ENCODE measurements at regions not wholly inside any gene's neighbourhood (a gene's known extent, or its start where the extent isn't known, plus 50 kb on each side); places are given as distances from the start of the nearest gene placed in this dataset.
"Not testable (repeated sequence)": the region's sequence is repeated elsewhere in the genome, so short reads cannot be mapped to it uniquely, and the experiment has no call there.

DNA sequence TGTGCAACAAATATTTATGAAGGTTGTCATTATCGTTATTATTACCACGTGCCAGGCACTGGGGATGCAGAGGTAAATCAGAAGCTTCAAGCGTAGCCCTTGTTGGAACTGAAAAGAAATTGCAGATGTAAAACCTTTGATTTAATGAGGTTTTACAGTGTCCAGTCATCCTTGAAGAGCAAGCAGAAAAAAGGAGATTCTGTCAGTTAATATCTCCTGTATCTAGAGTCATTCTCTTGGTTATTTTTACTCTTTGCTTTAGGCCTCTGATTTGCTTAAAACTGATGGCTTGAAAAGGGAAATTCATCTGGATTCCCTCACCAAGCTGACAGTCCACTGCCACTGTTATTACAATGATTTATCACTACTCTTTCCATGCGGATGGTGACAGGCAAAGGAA, 179.3 kb downstream of the GALC start:
- no peak for DNase-seq

DNA sequence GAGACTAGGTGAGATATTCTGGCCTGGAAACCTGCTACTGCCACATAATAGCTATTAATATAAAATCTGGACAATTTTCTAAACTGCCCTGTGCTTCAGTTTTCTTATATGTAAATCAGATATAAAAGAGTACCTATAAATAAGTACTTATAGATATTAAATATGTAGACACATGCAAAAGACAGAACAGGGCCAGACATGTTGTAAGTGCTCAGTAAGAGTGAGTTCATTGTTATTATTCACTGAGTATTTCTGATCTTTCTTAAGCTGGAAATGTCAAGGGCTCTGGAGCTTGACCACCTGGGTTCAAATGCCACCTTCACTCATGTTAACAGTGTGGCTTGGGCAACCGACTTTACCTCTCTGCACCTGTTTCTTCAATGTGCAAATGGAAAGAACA, 179.8 kb downstream of the GALC start:
- no peak for DNase-seq

DNA sequence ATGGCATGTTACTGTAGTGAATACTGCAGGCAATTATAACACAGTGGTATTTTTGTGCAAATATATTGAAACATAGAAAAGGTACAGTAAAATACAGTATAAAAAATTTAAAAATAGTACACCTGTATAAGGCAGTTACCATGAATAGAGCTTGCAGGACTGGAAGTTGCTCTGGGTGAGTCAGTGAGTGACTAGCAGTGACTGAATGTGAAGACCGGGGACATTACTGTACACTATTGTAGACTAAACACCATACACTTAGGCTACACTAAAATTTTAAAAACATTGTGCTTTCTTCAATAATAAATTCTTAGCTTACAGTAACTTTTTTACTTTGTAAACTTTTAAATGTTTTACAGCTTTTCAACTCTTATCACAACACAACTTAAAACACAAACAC, 181.7 kb downstream of the GALC start:
- no peak for DNase-seq

DNA sequence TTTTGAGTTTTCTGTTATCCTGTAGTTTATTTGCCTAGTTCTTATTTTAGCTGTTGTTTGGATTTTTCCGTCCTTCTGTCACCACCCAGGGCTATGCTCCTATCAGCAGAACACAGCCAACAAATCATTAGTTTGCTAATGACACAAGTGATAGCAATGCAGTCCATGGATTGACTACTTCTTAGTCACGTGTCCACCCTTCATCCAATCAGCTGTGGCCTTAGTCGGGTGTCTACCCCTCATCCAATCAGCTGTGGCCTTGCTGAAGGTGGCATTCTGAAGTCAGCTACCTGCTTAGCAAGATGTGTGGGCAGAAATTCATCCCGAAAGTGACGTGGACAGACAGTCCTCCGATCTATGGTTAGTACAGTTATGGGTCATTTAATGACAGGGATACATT, 182.3 kb downstream of the GALC start:
- no peak for DNase-seq

DNA sequence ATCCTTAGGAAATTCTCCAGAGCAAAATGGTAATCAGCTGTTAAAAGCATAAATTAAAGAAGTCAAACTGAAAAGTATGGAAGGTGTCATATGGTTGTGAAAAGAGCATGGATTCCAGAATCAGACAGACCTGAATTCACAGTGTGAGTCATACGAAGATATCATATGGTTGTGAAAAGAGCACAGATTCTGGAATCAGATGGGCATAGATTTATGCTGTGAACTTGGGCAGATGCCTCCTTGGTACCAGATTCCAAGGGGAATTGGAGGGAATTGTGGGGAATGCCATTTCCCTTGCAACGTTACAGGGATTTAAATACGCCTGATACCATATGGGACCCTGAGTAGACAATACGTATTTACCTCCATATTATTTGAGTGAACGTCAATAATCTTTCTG, 183.7 kb downstream of the GALC start:
- no peak for DNase-seq

DNA sequence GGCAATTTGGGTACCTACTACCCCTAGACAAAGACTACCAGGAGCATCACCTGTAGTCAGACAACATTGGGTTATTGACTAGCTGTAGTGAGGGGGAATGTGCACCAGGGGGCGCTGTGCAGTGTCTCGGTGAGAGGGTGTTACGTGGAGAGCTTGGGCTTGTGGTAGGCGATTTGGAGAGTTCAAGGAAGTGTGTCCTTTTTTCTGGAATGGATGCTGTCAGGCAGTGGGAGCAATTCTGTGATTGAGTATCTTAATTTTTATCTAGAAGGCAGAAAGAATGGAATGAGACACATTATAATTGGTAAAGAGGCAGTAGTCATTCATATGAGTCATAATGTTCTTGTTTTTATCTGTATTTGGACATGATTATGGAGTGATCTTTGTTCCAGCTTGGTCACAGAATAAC, 187.7 kb downstream of the GALC start:
- peak in 1 of 2 donors; percentile 63 for DNase-seq

DNA sequence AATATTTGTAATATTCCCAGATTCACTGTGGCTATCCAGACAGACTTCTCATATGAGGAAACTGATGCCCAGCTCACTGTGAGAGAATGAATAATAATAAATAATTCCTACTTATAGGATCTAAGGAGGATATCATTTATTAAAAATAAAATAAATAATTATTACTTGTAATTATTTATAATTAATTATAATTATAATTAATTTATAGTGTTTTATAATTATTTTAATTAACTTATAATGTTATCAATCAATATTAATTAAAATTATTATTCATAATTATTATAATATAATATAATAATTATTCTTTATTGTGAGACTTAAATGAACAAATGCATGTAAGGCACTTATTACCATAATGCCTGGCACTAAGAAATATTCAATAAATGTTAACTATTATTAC, 192.8 kb downstream of the GALC start:
- no peak for DNase-seq

DNA sequence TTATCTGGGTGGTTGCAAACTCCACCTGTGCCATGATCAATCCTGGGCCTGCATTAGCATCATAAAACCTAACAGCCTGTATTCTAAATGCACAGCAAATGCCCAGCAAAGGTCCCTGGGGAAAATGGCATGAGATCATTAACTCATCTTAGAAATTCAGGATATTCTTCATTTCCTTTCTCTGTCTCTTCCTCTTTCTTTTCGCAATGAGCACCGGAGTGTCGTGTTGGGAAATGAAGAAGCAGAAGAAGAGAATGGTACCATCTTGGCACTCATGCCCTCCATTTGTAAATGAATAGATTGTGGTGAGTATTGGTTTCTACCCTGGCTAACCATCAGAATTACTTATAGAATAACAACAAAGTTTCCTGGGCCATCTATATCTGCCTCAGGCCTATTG, 193.6 kb downstream of the GALC start:
- DNase-seq, result peak in 1 of 2 donors; percentile 1

DNA sequence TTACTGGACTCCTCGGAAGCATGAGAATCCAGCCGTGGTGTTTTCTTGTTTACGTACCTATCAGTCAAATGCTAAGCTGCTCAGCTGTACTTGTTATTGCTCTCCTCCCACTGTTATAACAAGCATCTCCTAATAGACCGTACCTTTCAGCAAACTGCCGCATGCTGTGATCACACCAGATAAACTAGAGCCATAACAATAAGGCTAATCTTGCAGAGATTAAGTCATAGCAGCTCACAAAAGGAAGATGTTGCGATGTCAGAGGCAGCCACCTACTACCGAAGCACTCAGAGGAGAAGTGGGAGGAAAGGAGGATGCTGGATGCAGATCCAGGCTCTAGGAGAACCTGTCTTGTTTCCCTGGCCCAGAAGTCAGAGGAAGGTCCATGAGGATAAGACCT, 196.0 kb downstream of the GALC start:
- no peak for DNase-seq

DNA sequence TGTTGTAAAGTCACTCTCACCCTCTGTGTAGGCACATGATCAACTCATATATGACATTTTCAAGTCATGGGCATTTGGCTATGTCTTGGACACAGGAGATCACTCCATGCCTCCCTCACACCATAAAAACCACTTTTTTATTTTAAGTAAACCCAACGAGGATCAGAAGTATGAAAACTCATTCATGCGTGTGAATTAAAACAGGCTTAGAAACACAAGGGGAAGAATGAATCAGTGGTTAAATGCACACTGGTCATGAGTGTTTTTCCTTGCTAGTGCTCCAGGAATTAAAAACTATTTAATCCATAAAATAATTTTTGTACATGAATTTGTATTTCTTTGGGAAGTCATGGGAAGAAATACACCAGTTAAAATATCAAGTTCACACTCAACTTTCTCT, 198.4 kb downstream of the GALC start:
- DNase-seq, result no peak

DNA sequence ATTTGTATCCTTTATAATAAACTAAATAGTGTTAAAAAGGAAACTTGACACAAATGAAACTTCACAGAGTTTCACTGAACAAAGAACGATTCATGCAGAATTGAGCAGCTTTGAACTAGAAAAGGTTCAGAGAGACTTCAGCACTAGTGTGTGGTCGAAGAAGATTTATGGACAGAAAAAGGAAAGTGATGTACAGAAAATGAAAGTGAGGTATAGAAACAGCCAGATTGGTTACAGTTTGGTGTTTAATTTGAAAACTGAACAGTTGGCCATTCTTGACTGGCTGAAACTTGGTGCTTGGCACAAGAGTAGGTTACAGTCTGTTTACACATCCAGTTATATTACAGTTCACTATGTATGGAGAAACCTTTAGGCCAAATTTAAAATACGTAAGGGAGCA, 207.1 kb downstream of the GALC start:
- no peak for DNase-seq

DNA sequence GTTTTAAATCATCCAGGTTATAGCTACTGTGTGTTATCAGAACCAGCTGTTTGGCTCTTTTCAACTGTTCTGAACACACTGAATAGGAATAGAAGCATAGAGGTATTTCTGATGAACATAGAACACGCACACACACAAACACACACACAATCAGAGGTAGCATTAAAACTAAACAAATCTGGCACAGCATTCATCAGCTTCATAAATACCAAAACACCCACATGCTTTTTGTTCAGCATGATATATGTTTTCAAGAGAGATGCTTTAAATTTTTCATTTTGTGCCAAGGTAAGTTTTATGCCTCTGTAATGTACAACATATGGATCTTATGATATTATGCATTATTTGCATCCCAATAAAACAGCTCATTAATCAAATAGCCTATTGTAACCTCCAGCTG, 208.6 kb downstream of the GALC start:
- no peak for DNase-seq

DNA sequence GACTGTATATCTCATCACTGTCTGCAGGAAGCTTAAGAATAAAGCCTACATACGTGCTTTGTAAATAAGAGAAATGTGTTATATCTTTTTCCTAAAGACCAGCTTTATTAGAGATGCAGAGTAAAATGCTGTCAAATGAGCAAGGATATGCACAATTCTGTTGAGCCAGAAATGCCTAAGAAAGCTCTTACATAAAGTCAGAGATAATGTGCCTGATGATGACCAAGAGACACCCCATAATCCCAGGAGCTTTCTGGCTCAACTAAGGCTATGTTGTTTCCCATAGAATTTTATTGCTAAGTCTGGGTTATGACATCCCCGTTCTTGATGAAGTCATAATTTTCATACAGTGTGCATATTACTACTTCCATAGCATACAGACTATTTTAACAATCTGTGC, 209.9 kb downstream of the GALC start:
- no peak for DNase-seq

DNA sequence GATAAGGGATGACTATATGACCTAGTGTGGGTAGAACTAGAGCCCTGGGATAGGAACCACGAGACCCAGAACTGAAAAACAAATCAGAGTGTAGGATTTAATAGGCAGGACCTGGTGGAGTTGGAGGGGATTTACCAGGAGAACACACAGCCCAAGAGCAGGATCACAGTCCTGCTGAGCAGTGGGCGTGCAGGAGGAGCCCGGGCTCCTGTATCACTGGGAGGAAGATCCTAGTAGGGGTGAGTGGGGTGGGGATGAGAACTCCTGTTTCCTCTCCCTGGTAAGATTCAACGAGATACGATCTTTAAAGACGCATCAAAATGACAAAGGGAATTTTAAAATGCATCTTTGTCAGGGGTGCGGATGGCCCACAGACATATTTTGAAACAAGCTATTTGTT, 220.1 kb downstream of the GALC start:
- DNase-seq, result no peak

DNA sequence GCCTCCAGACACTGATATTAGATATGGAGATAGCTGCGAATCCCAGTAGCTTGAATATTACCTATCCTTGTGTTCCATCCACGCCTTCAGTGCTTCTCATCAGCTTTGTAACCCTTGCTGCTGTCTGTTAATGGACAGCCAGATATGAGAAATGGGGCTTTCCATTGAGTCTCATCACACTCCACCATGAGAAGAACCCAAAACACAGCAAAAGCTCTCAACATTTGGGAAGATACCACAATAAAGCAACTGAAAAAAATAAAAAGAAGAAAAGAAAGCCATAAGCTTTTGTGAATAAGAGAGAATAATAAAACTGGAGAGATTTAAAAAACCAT, 225.4 kb downstream of the GALC start:
- DNase-seq, result no peak

DNA sequence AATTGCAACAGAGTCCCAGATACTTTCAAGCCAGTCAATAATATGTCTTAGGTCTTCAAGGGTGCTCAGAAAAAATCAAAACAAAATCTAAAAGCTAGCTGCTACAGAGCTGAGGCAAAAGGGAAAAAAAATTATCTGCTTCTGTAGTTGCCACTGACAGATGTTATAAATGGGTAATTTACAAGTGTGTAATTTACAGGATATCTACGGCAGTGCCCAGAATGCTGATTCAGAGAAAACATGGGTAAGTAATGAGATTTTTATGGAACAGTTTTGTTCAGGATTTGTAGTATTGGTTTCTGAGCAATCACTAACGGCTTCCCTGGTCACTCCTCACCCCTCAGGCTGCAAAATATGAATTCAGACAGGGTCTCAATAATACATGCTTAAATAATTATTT, 234.1 kb downstream of the GALC start:
- DNase-seq, result no peak

DNA sequence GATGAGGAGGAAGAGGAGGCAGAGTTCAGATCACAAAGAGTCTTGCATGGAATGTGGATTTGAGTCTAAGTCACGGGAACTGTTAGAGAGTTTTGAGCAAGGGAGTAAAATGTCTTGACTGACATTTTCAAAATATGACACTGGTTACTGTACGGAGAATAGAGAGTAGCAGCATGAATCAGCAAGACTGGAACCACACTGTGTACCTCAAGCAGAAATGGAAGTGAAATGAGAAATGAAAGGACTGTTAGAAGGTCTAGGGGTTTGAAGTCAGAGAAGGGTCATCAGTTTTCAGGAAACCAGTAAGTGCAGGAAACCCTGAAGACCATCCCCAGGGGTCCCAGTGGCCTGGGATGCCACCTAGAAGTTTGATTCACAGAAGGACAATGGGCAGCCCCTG, 236.3 kb downstream of the GALC start:
- no peak for DNase-seq

DNA sequence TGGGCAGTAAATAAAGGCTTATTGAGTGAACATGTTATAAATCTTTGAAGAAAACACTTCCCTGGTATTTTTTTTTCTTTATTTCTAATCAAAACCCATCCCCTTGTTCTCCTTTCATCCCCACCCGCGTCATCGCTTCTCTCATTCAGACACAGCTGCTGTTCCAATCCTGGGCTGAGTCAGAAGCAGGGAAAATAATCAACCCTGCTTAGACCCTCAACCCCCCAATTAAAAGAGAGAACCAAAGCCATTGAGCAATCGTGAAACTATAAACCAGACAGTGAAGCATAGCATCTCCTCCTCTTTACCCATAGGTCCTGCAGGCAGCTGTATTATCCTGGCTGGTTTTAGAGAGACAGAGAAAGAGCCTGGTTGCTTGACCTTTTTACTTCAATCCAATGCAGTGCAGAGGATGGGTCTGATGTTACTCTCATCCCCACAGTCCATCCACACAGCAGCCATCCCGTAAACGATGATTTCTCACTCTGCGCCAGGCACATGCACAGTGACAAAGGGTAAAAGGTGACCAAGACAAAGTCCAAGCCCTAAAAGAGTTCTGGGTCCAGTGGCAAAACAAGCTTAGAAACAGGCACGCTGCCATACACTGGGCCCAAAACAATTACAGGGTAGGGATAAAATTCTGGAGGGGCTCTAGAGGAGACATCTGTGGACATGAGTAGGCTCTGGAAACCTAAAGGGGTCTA, 238.3 kb downstream of the GALC start:
- no peak for DNase-seq

DNA sequence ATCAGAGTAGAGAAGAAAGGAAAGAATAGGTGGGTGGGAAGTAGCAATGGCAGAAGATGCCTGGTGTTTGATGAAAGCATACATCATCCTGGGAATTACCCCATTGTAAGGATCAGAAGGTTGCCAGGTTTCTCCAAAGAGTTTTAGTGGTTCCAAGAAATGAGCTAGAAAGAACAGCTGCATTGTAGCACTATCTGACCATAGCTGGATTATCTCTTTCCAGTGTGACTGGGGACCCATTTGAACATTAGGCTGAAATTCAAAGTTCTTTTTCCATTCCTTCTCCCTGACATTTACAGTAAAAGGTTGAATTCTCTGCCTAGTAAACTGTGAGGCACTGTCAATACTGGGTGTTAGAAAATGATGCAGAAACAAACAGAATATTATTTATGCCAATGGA, 244.4 kb downstream of the GALC start:
- DNase-seq, result no peak

DNA sequence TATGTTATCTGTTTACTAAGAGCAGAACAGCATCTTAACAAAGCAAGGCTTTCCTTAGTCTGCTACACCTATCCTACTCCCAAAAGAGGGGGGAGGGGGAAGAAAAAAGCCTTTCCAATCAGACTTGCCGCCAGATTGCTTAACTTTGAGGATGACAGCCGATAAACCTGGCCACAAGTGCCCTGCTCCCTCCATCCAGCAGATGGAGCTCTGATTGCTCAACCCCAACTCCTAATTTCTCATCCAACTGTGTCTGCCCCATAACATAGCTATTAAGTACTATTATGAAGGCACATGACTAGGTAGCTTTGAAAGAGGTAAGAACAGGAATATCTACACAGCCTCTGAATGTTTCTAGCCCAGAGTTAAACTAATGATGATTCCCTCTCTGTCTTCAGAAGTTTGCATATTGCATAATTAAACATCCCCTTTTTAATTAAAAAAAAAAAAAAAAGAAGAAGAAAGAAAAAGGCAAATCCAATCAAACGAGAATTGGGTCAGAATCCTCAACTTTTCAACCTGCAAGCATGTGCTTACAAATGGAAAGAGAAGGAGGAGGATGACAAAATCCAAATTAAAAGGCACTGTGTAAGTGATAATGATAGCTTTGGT, 247.4 kb downstream of the GALC start:
- DNase-seq, result peak; percentile 17 to 31

DNA sequence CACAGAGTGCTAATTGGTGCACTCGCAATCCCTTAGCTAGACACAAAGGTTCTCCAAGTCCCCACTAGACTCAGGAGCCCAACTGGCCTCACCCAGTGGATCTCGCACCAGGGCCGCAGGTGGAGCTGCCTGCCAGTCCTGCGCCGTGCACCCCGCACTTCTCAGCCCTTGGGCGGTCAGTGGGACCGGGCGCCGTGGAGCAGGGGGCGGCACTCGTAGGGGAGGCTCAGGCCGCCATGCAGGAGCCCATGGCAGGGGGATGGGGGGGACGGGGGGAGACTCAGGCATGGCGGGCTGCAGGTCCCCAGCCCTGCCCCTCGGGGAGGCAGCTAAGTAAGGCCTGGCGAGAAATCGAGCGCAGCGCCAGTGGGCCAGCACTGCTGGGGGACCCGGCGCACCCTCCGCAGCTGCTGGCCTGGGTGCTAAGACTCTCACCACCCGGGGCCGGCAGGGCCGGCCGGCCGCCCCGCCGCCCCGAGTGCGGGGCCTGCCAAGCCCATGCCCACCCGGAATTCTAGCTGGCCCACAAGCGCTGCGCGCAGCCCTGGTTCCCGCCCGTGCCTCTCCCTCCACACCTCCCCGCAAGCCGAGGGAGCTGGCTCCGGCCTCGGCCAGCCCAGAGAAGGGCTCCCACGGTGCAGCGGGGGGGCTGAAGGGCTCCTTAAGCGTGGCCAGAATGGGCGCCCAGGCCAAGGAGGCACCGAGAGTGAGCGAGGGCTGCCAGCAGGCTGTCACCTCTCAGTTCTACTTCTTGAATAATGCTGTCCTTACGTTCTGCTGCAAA, 258.2 kb downstream of the GALC start:
- DNase-seq, result not testable (repeated sequence)

DNA sequence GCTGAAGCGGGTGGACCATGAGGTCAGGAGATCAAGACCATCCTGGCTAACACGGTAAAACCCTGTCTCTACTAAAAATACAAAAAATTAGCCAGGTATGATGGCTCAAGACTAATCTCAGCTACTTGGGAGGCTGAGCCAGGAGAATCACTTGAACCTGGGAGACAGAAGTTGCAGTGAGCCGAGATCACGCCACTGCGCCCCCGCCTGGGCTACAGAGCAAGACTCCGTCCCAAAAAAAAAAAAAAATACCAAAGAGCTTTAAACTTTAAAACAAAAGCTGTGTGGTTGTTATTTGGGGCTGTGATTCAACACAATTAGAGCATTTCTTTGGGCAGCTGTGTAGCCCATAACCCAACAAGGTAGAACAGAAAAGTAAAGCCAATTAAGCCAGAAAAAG, 259.9 kb downstream of the GALC start:
- DNase-seq, result not testable (repeated sequence)

DNA sequence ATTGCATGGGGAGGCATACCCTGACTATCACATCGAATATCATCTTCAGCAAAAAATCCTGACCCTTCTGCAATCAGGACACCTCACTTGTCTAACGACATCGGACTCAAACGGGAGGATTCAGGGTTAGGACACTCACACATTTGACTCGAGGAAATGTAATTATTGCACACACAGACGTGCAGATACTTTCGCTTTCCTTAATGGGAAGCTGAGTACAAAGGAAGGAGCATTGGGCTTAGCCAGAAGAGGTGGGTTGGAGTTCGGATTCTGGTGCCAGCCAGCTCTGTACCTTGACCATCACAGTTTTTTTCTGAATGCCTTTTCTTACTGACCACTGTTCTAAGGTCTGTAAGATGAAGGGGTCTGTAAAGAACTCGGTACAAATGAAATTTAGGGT, 260.4 kb downstream of the GALC start:
- DNase-seq, result no peak

DNA sequence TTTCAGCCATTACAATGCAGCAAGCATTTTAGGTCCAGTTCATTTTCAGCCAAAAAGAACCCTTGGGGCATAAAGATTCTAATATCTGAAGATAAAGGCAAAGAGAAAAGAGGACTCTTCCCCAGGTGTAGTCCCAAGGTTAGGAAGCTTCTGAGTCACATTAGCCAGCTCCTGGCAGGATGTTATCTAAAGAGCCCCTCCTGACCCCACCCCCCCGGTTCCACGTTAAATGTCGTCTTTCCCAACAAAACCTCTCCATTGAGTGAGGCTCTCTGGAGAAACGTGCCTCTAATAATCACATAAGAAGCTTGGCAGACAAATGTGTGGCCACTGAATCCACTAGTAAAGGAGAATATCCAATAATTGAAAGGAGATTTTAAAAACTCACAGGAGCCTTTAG, 267.7 kb downstream of the GALC start:
- DNase-seq, result no peak
